NOMO-1 treated with dmso at 0.1 percent for 144 hours (cell line): ENCODE measurements at regions not wholly inside any gene's neighbourhood (a gene's known extent, or its start where the extent isn't known, plus 50 kb on each side); places are given as distances from the start of the nearest gene placed in this dataset.
"Not testable (repeated sequence)": the region's sequence is repeated elsewhere in the genome, so short reads cannot be mapped to it uniquely, and the experiment has no call there.

ENCODE experiments used
- DNase-seq: peaks from one replicate; lab custom pipeline; 2025; ENCODE audit not compliant: unreplicated experiment; lab: John Stamatoyannopoulos, UW

DNA sequence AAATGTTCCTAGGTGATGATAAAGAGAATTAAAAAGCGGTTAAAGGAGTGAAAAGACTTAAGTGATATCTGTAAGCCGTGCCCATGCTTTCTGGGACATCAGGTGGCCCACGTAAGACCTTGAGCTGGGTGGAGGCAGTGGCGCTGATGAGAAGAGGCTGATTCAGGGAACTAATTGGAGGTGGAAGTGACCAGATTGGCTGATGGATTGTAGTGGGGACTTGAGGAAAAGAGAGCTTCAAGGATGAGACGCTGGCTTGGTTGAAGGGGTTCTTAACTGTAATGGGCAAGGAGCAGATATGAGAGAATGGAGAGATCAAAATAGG is 69.1 kb upstream of the EP300 start:
- no peak for DNase-seq

DNA sequence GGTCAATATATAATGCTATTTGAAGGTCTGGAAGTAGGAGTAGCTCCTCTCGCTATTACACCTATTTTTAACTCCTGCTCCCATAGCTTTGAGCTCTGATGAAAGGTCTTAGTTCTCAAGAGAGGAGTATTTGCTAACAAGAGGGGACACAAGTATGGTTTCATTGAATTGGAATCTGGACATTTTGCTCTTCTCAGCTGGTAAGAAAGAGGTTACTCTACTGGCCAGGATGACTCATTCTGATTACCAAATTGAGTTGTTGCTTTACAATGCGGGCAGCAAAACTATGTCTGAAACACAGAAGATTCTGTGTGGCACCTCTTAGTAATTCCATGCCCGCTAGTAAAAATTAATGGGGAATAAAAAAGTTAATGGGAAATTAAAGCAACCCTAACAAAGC is 63.6 kb upstream of the EP300 start:
- peak; percentile 18 for DNase-seq

GRCh38 chr22:41030891-41031290 is 61.5 kb upstream of the EP300 start:
- no peak for DNase-seq

GRCh38 chr22:41034706-41035105 is 57.7 kb upstream of the EP300 start:
- DNase-seq, result no peak

- no peak for DNase-seq
These were observed 55.5 kb upstream of the EP300 start for GRCh38 chr22:41036924-41037323.

- no peak for DNase-seq
These were observed 53.7 kb upstream of the EP300 start for GRCh38 chr22:41038732-41039131.

GRCh38 chr22:41039641-41040040 is 52.8 kb upstream of the EP300 start:
- DNase-seq, result not testable (repeated sequence)

DNA sequence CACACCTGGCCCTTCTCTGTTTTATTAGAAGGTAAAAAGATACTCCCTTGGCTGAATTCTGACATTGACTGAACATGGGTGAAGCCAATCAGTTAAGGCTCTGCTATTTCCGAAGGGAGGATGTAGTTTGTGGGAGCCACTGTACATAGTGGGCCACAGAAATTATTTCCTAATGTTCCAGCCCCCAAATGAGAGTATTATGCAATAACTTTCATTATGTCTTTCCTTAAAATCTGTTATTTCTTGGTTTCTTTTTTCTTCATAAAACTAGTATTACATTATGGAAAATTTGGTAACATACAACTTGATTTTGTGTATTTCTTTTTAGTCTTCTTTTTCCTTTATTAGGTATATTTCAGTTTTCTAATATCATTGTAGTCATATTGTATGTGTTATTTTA is 51.9 kb upstream of the EP300 start:
- no peak for DNase-seq

- DNase-seq, result no peak
These were observed 50.9 kb upstream of the EP300 start for GRCh38 chr22:41041532-41041931.
